ENCODE measurements at regions not wholly inside any gene's neighbourhood (a gene's known extent, or its start where the extent isn't known, plus 50 kb on each side); places are given as distances from the start of the nearest gene placed in this dataset.

DNA sequence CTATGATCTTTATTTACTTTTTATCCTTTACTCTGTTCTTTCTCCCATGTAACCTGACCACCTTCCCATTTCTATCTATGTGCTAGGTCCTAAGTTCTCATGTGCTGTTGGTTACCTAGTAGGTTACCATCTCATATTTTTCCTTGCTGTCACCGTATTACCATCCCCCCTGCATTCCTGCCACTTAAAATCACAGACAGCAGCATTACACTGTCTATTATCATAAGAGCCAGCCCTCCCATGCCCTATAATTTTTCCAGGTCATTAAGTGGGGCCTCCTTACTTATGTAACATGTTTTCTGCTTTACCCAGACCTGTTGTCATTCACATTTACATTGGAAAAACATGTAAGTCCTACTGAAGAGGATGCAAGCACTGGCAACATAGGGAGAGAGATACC, 202.9 kb downstream of the HS3ST3A1 start:
- no peak overlapping the region for H3K4me3 Mint-ChIP-seq
- H3K27ac Mint-ChIP-seq: no peak overlapping the region
- H3K36me3 Mint-ChIP-seq (ENCODE audit: low read depth): no peaks in the 10 kb centered on the region
- intact Hi-C loops (cut with micrococcal nuclease): no loop called here
- ATAC-seq (ENCODE audit: low read depth) (no peak), DNase-seq (no peak)
- TF ChIP-seq, protein P1, sequence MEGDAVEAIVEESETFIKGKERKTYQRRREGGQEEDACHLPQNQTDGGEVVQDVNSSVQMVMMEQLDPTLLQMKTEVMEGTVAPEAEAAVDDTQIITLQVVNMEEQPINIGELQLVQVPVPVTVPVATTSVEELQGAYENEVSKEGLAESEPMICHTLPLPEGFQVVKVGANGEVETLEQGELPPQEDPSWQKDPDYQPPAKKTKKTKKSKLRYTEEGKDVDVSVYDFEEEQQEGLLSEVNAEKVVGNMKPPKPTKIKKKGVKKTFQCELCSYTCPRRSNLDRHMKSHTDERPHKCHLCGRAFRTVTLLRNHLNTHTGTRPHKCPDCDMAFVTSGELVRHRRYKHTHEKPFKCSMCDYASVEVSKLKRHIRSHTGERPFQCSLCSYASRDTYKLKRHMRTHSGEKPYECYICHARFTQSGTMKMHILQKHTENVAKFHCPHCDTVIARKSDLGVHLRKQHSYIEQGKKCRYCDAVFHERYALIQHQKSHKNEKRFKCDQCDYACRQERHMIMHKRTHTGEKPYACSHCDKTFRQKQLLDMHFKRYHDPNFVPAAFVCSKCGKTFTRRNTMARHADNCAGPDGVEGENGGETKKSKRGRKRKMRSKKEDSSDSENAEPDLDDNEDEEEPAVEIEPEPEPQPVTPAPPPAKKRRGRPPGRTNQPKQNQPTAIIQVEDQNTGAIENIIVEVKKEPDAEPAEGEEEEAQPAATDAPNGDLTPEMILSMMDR (IDR thresholded peaks at IDR 0.05): no peak
- CTCF ChIA-PET: no interaction called here
- H3K27me3 Mint-ChIP-seq: no peaks in the 10 kb centered on the region
- H3K4me1 Mint-ChIP-seq: no peaks in the 10 kb centered on the region
- H3K9me3 Mint-ChIP-seq: no peaks in the 10 kb centered on the region
- POLR2A ChIA-PET: no interaction called here

DNA sequence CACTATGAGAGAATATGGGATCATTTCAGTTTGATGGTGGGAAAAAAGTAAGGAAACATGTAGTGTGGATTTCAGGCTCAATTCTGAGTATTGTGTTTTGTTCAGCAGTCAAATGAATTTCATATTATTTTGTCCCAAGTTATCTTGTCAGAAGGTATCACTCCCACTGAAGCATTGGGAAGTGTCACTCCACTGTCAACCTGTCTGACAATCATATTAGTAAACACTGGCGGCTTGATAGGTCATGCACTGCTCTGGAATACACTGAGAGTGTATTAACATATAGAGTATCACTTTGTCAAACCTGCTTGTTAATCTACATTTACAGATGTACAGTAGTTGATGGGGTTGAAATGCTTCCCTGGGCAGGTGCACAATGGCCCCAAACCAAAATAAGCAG, 203.6 kb downstream of the HS3ST3A1 start:
- ChIA-PET POLR2A (no interaction called here), CTCF (interaction anchor here (0.7 kb wide), 1 partner anchor 10 kb away, joined by 3 read pairs; no protein-coding TSS in a partner anchor)
- Mint-ChIP-seq H3K36me3 (ENCODE audit: low read depth) (no peaks in the 10 kb centered on the region), H3K27me3 (no peaks in the 10 kb centered on the region), H3K9me3 (no peaks in the 10 kb centered on the region), H3K27ac (no peak overlapping the region), H3K4me1 (no peaks in the 10 kb centered on the region), H3K4me3 (no peak overlapping the region)
- no peak for DNase-seq
- TF ChIP-seq, protein P1 (IDR thresholded peaks at IDR 0.05): no peak
- intact Hi-C loops (cut with micrococcal nuclease): no loop called here
- no peak for ATAC-seq (ENCODE audit: low read depth)

GRCh38 chr17:13395862-13396261, 205.9 kb downstream of the HS3ST3A1 start:
- POLR2A ChIA-PET: no interaction called here
- Mint-ChIP-seq H3K27ac (no peak overlapping the region), H3K4me3 (no peak overlapping the region), H3K27me3 (no peaks in the 10 kb centered on the region), H3K4me1 (no peaks in the 10 kb centered on the region), H3K36me3 (ENCODE audit: low read depth) (no peaks in the 10 kb centered on the region), H3K9me3 (no peaks in the 10 kb centered on the region)
- no peak for DNase-seq
- TF ChIP-seq, protein P1 (IDR thresholded peaks at IDR 0.05): no peak
- no peak for ATAC-seq (ENCODE audit: low read depth)
- CTCF ChIA-PET: no interaction called here
- intact Hi-C loops (cut with micrococcal nuclease): no loop called here

DNA sequence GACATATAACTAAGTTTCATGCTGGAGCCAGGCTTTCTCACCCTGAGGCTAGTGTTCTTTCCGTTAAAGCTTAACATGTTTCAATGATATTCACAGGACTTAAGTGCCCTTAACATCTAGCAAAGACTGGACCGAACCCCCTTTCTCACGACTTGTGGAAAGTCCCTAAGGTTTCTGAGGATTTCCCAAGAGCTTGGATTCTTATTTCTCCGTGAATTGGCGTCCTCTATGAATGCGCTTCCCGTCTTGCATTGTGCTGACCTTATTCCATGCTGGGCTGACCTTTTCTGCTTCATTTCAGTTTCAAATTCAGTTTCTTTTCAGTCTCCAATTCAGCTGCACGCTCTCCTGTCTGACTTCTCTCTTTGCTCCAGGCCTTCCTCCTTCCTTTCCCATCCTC, 206.4 kb downstream of the HS3ST3A1 start:
- H3K27ac Mint-ChIP-seq: no peak overlapping the region
- no peaks in the 10 kb centered on the region for H3K27me3 Mint-ChIP-seq
- POLR2A ChIA-PET: no interaction called here
- CTCF ChIA-PET: no interaction called here
- intact Hi-C loops (cut with micrococcal nuclease): no loop called here
- DNase-seq: no peak
- no peak overlapping the region for H3K4me3 Mint-ChIP-seq
- no peaks in the 10 kb centered on the region for H3K9me3 Mint-ChIP-seq
- ATAC-seq (ENCODE audit: low read depth): no peak
- H3K36me3 Mint-ChIP-seq (ENCODE audit: low read depth): no peaks in the 10 kb centered on the region
- H3K4me1 Mint-ChIP-seq: no peaks in the 10 kb centered on the region
- TF ChIP-seq, protein P1 (IDR thresholded peaks at IDR 0.05): no peak

DNA sequence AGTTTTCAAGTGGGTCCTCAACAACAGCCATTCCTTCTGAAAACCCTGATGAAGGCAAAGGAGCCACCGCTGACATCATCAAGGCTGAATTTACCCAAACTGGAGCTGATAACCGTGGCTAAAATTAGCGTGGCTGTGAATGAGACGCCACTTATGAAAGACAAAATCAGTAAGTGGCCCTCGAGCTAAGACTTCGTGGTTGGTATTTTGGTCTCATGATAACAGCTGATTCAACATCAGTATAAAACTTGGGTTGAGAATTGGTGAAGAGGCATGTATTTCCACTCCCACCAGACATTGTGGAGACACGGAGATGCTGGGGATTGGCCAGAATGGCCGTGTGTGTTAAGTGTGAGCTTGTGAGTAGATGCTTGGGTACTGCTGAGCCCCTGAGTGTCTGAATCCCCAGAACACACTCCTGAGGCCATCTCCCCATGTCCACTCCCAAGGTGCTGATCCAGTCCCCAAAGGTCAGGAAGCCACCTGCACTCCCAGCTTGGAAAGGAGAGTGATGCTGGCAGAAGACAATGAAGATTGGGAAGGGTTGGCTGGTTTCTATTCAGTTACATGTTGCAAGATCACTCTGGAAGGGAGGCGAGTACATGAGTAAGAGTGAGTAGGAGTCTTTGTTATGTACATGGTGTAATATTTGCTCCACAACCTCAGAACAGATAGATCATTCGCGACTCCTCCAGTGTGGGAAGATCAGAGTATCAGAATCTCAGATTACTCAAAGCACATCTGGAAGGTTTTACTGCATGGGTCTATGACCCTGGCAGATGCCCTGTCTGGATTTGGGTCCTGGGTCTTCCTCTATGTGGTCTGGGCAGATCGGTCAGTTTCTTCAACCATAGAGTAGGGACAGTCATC, 207.7 kb downstream of the HS3ST3A1 start:
- ATAC-seq (ENCODE audit: low read depth) (no peak), DNase-seq (no peak)
- intact Hi-C loops (cut with micrococcal nuclease): no loop called here
- ChIA-PET POLR2A (no interaction called here), CTCF (no interaction called here)
- TF ChIP-seq, protein P1 (IDR thresholded peaks at IDR 0.05): no peak
- no peak overlapping the region for H3K4me3 Mint-ChIP-seq
- no peaks in the 10 kb centered on the region for H3K27me3 Mint-ChIP-seq
- H3K4me1 Mint-ChIP-seq: no peaks in the 10 kb centered on the region
- no peaks in the 10 kb centered on the region for H3K36me3 Mint-ChIP-seq (ENCODE audit: low read depth)
- no peak overlapping the region for H3K27ac Mint-ChIP-seq
- H3K9me3 Mint-ChIP-seq: no peaks in the 10 kb centered on the region

All from activated B cell treated with CpG ODN at 0.5 μM for 24 hours (primary cell).